GM19463 (cell line): ENCODE measurements at regions not wholly inside any gene's neighbourhood (a gene's known extent, or its start where the extent isn't known, plus 50 kb on each side); places are given as distances from the start of the nearest gene placed in this dataset.
"Not testable (repeated sequence)": the region's sequence is repeated elsewhere in the genome, so short reads cannot be mapped to it uniquely, and the experiment has no call there.

Experiments
- ATAC-seq: cut with Tn5 transposase; IDR thresholded peaks from one replicate; pipeline ENCODE4 v1.9.1; 2021; ENCODE audit warnings: mild to moderate bottlenecking, moderate library complexity; ENCODE audit not compliant: unreplicated experiment

DNA sequence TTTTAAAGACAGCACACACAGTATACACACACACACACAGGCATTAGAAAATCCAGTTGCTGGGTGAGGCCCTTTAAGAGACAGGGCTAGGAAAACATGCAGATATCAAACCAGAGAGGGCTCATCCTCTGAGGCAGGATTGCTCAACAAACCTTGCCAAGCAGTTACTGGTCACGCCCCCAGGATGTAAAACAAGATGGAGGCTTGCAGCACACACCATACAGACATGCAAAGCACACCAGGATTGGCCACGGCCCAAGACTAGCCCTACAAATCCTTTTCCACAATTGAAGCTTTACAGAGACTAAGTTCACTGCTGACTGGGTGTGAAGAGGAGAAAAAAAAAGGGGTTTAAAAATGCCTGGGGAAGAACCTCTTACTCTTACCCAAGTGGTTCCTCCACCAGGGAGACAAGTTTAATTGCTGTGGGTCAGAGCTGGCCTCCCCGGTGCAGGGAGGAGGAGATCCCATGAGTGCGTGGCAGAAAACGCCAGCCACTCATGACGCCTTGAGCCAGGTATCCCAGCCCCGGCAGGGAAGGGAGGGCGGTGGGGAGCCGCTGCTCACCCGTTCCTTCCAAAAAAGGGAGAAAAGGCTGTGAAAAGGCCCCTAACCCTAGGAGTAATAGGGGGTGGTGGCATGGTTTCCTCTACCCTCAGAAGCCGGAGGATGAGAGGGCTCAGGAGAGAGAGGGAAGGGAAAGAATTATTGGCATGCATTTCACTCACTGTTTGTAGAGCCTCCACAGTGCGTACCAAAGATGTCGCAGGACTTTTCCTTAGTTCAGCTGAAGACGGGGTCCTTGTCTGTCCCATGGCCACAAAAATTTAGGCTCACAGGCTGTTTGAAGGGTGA lies 594.6 kb upstream of the ZP4 start:
- no peak for ATAC-seq

DNA sequence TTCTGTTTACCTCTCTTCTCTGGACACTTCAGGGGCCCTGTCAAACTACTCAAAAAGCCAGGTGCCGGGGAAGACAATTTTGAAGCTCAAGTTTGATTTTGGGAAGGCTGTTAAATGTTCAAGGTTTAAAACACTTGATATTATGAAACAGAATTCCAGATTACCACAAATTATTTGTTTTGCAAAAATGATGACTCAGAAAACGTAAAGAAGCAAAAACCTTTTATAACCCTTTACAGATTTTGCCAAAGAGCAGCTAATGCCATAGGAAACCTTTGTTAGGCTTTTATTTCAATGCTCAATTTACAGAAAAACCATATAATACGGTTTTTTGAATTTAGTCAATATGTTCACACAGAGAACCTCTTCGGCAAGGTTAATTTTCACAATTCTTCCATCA lies 593.4 kb upstream of the ZP4 start:
- no peak for ATAC-seq

DNA sequence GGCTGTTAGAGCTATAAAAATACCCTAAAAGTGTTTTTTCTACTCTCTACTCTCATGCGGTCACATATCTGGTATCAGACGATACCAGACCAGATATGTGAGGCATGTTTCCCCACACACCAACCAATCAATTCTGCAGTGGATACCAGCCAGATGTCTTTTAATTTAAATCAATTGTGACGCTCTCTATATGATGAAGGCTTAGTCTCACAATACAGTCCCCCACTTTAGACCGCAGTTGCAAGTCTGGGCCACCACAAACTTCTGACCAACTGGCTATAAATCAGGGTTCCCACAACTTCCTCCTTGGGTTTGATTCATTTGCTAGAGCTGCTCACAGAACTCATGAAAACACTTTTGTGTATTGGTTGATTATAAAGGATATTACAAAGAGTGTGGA lies 586.1 kb upstream of the ZP4 start:
- ATAC-seq: no peak

DNA sequence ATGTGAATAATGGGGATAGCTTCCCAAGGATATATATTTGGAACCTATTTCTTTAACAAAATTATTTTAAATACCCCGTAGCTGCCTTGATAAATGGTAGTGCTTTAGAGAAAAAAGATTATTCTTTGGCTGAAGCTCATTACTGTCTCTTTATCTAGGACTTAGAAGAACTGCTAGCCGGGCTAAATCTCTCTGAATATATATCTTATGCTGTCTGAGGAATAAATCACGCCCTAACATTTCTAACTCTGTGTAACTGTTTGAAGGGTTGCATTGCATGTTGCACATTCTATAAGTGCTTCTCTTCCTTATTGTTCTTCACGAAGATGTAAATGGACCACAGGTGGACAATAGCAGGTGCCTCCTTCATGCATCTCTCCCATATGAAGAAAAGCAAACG lies 585.0 kb upstream of the ZP4 start:
- no peak for ATAC-seq

DNA sequence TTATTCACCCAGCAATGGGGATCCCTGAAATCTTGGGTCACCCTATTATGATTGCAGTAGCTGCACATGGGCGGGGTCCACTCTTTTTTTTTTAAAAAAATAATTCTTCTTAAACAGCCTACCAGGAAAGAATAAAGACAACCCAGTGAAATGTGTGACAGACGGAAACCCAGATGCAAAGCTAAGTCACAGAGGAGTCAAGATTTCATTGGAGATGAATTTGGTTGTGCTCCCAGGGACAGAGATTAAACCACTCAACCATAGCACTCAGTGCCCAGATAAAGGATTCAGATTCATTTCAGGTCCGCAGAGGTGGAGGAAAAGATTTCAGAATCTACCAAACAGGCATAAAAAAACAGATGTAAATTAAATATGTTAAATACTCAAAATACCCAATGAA lies 583.5 kb upstream of the ZP4 start:
- no peak for ATAC-seq

DNA sequence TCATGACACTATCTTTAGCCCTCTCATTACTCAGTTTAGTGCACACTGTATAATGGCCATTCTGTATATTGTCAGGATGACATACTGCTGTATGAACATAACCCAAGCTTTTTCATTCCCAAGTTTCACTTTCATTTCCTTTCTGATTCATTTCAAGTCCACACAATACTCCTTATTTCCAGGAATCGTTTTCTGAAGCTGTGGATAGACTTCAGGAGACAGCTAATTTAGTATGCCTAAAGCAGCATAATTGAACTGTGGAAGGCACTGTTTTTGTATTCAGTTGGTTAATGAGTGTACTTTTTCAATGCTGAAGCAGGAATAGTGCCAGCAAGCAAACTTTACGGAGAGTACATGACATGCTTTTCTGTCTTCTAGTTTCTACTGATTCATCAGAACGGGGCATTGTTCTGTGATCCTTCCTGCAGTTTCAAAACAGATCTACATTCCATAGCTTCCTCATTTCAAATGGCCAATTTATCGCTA lies 578.5 kb upstream of the ZP4 start:
- no peak for ATAC-seq

DNA sequence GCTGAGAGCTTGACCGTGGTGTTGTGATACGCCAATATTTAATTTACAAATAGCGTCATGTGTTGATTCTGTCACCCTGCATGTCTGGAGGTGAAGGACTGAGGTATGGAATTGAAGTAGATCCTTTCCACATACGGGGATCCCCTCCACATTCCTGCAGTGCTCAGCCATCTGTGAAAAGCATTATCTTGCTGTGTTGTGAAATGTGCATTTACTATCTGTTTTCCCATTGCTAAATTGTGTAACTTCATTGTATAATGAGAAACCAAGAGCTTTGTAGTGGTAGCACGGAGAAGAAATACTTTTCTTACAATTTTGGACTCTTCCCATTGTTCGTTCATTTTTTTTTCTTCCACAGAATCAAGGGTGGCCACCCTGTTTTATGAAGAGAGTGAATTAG lies 577.3 kb upstream of the ZP4 start:
- ATAC-seq: no peak

DNA sequence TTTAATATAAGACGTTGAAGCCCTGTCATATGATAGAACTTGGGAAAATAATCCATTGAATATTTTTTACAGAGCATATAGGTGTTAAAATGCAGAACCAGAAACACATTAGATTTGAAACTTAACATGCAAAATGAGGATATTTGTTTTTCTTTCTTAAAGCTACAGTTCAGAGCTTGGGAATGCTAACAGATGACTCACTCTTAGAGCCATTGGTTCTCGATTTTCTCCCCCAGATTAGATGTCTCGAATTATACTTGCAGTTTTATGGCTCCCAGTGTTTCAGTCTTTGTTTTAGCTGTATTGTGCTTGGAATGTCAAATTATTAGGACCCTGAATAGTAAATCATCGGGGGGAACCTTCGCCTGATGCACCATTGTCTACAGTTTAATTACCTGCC lies 575.7 kb upstream of the ZP4 start:
- no peak for ATAC-seq

DNA sequence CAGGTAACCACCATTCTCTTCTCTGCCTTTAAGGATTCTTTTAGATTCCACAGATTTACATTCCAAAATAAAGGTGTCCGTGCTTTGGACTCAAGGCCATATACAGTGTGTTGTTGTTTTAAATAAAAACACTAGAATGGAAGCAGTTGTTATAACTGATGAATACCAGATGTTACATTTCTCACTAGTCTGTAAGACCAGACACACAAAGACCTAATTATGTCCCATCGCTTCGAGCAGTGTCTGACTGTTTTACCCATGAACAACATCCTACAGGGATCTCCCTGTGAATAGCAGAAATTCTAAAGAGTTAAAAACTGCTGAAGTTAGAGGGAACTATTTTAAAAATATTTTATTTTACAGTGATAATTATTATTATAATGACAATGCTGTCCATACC lies 574.7 kb upstream of the ZP4 start:
- no peak for ATAC-seq

DNA sequence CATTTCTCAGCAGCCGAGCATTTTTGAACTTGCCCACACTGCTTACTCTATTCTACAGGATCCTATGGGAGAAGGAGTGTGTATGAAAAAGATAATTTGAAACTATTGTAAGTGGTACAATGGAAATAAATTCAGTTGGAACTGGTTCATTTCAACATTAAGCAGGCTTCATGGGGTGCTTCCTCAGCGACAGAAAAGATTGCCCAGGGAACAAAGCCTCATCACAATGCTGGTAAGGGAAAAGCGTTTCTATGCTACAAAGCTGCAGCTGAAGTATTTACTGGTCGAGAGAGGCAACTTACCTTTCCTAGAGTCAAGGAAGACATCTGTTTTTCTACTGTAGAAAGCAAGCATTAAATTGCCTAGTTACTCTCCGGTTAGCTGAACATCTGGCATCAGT lies 568.2 kb upstream of the ZP4 start:
- no peak for ATAC-seq

DNA sequence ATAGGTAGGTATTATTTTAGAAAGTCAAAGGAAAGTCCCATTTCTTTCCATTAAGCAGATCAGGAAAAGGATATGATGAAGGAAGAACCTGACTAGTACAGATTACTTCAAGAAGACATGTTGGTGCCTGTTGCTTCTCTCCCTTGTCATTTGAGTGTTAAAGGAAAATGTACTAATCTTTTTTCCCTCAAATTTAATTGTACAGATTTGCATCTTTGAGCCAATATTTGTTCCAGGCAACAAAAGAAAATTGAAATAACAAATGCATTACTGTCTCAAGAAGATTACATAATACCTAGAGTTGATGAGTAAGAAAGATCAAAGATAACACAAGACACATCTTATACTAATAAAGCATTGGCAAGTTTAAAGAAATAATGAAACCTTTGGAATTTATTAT lies 566.9 kb upstream of the ZP4 start:
- ATAC-seq: no peak

DNA sequence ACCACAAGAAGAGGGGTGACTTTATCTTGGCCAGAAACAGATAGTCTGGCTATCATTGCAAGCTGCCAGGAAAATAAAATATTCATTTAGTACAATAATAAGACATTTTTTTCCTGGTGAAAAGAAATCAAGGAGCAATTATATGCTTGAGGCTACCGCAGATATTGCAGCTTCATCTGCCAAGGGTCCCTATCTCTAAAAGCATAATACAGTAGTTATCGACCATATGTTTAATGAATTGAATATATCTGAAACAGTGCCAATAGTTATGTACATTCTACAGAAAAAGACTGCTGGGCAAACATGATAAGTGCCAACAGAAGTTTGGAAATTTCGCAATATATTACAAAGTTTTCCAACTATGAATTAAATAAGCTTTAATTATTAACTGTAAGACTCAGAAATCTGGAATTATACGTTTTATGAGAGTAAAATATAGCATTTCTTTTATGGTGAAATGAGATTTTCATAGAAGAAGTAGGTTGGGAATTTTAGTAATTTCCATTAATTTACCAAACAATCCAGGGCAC lies 561.1 kb upstream of the ZP4 start:
- no peak for ATAC-seq

DNA sequence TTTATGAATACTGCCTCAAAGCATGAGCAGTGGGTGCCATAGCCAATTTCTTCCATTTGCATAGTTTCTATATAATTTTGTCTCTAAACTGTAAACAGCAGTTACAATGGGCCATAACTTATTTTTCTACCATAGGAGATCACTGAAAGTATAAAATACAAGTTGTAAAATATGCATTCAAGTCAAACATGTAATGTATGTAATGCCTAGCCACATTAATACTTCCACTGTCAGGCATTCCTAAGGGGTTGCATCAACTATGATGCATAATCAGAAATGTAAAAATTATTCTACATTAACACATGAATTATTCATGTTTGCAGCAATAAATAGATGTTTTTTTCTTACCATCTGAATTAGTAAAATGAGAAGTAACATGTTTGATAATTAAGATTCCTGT lies 560.3 kb upstream of the ZP4 start:
- no peak for ATAC-seq

DNA sequence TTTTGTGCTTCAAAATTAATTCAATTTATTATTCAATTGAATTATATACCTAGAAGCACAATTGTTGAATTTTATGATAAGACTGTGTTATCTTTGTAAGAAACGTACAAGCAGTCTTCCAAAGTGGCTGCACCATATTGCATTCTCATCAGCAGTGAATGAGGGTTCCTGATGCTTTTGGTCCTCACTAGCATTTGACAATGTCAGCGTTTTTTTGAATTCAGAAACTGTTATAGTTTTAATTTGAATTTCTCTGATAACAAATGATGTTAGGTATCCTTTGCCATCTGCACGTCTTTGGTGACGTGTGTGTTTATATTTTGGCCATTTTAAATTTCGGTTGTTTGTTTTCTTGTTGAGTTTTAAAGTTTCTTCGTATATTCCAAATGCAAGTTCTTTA lies 553.0 kb upstream of the ZP4 start:
- no peak for ATAC-seq

DNA sequence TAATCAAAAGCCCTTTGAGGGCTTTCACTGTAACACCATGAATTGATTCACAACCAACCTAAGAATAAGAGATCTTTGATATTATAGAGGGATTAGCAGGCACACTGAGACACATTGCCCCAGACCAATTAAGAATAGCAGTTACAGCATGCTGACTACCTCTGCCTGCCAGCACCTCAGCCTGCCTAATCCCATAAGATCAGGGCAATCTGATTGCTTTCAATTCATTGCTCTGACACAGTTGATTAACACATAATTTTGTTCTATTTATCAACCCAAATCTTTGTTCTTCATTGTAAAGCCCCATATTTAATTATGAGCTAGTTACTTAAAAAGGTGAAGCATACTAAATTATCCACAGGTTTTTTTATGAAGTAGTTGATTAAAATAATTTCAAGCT lies 548.8 kb upstream of the ZP4 start:
- no peak for ATAC-seq

DNA sequence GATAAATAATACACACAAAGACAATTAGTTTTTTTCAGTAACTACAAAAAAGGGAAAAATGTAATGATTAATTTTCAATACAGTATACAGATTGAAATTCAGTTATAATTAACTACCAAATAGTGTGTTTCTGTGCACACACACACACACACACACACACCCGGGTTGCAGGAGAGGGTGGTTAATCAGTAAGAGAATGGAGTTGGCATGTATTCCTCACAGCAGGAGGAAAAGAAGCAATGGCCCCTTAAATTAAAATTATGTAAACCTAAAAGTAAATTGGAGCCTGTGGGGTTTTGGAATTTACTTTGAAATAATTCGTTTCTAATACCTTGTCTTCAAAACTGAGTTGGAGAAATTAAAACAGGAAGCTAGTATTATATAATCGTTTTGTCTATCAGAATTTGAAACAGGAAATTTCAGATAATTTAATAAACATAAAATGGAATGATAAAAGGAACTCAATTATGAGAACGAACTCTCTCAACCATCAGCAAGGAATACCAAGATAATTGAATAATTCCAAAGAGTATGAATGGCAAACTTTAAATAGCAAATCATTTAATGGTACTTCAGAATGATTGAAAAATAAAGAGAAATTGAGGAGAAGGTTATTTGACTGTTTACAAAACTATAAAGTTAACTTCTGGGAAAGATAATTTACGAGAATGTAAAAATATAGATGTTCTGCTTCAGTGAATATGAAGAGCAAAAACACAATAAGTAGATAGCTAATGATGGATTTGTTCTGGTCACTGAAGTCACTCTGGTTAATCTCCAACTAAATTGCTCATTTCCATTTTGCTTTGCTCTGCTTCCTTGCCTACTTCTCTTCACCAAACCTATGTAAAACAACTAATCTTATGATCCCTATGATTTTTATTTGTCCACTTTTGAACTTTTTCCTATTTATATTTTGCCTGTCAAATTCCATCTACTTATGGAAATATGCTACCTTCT lies 547.9 kb upstream of the ZP4 start:
- ATAC-seq: no peak

DNA sequence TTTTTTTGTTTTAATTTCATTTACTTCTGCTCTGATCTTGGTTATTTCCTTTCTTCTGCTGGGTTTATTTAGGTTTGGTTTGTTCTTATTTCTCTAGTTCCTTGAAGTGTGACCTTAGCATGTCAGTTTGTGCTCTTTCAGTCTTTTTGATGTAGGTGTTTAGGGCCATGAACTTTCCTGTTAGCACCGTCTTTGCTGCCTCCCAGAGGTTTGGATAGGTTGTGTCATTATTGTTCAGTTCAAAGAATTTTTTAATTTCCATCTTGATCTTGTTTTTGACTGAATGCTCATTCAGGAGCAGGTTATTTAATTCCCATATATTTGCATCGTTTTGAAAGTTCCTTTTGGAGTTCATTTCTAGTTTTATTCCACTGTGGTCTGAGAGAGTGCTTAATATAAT lies 539.0 kb upstream of the ZP4 start:
- ATAC-seq: not testable (repeated sequence)

DNA sequence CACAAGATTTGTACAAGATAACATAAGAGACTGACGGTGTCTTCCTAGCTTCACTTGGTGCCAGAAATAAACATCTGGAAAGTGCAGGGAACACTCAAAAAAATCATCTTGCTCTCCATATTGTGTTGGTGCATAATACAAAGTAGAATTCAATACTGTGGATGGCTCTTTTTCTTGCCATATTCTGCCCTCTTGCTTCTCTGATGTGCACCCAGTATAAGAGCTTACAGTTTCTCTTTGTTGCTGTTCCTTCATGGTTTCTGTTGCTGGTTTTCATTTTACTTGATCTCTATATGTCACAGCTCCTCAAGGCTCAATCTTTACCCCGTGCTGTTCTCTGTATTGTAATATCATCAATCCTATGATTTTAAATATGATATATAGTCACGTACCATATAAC lies 528.5 kb upstream of the ZP4 start:
- no peak for ATAC-seq

DNA sequence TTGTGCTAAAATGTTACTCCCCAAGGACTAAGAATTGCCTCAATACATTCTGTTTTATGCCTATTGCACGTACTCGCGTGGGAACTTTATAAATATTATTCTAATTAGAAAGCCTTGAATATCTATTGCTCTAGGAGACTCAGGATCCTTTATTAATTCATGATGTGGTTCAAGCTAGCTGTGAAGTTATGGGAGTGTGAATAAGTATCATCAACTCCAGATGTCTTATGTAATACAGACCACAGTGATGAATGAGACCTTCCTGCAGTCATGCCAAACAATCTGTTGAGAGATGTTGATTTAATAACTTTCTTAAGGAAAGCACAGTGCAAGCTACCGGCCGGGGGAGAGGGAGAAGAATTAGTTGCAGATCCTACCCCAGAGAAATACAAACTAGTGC lies 519.2 kb upstream of the ZP4 start:
- ATAC-seq: no peak

DNA sequence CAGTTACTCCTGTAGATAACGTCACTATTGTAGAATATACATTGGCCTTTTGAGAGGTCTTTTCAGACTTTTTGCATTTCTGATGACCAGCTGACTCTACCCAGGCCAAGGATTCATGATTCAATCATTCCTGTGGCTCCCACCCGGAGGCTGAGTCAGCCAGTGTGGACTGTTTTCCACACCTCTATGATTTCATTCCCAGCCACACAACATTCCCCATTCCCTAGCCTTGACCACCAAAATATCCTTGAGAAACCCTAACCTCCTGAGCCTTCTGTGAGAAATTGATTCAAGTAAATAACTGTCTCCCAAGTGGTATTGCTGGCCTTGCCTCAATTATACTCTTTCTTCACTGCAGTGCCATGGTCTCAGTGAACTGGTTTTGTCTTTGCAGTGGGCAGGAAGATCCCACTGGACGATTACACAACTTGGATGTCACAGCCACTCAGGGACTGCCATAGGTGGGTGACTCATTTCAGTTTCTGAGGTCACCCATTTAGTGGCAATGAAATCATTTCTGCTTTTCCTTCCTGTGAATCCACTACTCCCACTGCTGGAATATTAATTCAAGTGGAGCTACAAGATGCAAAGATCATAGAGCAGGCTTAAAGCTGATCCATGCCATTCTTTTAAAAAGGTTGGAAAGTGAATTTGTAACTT lies 518.6 kb upstream of the ZP4 start:
- no peak for ATAC-seq

DNA sequence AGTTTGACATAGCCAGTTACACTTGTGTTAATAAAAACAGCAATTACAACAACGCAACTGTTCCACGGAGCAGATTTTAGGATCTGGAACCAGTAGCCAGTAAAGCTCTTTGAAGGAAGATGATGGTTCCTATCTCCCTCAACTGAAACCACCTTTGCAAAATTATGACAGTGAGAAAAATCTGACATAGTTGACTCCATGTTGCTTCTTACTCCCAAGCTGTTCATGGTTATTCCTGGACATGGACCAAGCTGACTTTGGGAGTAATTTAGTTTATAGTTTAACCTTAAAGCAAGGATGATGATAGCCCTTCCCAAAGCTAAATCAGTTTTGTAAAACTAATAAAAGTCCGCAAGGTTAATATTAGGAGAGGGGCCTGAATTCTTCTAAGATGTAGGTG lies 518.0 kb upstream of the ZP4 start:
- no peak for ATAC-seq
